ENCODE measurements at regions not wholly inside any gene's neighbourhood (a gene's known extent, or its start where the extent isn't known, plus 50 kb on each side); places are given as distances from the start of the nearest gene placed in this dataset.

DNA sequence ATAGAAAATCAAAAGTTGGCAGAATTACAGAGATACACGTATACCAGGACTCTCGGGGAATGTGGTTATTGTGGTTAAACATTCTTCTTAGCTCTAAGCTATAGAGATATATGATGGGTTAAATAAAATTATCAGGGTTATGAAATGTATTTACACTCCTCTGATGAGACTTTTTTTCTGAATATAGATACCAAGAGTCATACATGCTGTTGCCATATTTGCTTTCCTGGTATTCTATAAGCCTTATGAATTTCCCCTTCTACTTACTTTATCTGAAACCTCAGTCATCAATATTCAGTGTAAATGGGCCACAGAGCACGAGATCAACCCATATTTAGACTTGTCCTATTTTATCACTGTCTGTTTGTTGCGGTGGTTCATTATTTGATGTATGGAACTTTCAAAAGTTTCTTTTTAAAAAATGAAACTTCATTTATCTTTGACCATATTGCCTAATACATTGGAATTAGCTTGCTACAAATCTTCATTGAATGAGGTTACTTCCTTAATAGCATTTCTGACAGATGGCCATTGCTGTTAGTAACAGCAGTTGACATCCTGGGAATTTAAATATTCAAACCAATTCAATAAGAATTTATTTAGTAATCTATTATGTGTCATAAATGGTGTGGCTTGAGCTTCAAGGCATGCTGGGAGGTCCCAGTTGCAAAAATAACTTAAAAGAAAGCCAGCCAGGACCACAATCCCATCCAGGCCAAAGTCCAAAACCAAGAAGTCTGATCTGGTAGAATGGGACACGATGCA is 393.5 kb downstream of the PCNX1 start:
- Histone ChIP-seq H3K27me3 (ENCODE audit: insufficient read depth, low read depth) (no peaks in the 10 kb centered on the region), H3K4me2 (no peak overlapping the region), H2AFZ (no peak overlapping the region), H3K79me2 (ENCODE audit: low read depth) (no peaks in the 10 kb centered on the region), H3K36me3 (ENCODE audit: low read depth) (peaks cover 4% of the 10 kb centered on the region; the same call in 1 of the 2 replicates), H3K4me3 (no peak overlapping the region), H3K27ac (no peak overlapping the region), H3K9me2 (ENCODE audit: insufficient read depth) (no peaks in the 10 kb centered on the region), H3F3A (ENCODE audit: insufficient read depth, low read depth) (no peaks in the 10 kb centered on the region), H3K9me3 (ENCODE audit: insufficient read depth, low read depth) (peaks cover 20% of the 10 kb centered on the region), H4K20me1 (ENCODE audit: insufficient read depth) (no peaks in the 10 kb centered on the region), H3K4me1 (replicated peaks; ENCODE audit: insufficient read depth) (no peaks in the 10 kb centered on the region)
- intact Hi-C loops (cut with micrococcal nuclease; ENCODE audit: unreplicated experiment) = no loop called here
- DNase-seq = no peak
- ChIA-PET POLR2A (ENCODE audit: unreplicated experiment) (no interaction called here), CTCF (no interaction called here)
- no peak for TF ChIP-seq EZH2 (IDR thresholded peaks at IDR 0.05; ENCODE audit: low read depth)
- no TSS peak for BruUV-seq (replicated peaks)

GRCh38 chr14:71301611-71302010 is 394.4 kb downstream of the PCNX1 start:
- Histone ChIP-seq H3K4me2 (no peak overlapping the region), H4K20me1 (ENCODE audit: insufficient read depth) (no peaks in the 10 kb centered on the region), H3K27ac (no peak overlapping the region), H2AFZ (no peak overlapping the region), H3F3A (ENCODE audit: insufficient read depth, low read depth) (no peaks in the 10 kb centered on the region), H3K9me3 (ENCODE audit: insufficient read depth, low read depth) (peaks cover 27% of the 10 kb centered on the region), H3K4me3 (no peak overlapping the region), H3K79me2 (ENCODE audit: low read depth) (no peaks in the 10 kb centered on the region), H3K4me1 (replicated peaks; ENCODE audit: insufficient read depth) (no peaks in the 10 kb centered on the region), H3K9me2 (ENCODE audit: insufficient read depth) (no peaks in the 10 kb centered on the region), H3K36me3 (ENCODE audit: low read depth) (peaks cover 5% of the 10 kb centered on the region; the same call in 1 of the 2 replicates), H3K27me3 (ENCODE audit: insufficient read depth, low read depth) (no peaks in the 10 kb centered on the region)
- POLR2A ChIA-PET (ENCODE audit: unreplicated experiment) = no interaction called here
- no peak for DNase-seq
- TF ChIP-seq CTCF (conservative IDR thresholded peaks at IDR 0.05) = no peak
- no peak for TF ChIP-seq EZH2 (IDR thresholded peaks at IDR 0.05; ENCODE audit: low read depth)
- CTCF ChIA-PET = no interaction called here
- intact Hi-C loops (cut with micrococcal nuclease; ENCODE audit: unreplicated experiment) = no loop called here
- no TSS peak for BruUV-seq (replicated peaks)

- Histone ChIP-seq H3K4me1 (replicated peaks; ENCODE audit: insufficient read depth) (no peaks in the 10 kb centered on the region), H3K4me2 (no peak overlapping the region), H3K79me2 (ENCODE audit: low read depth) (no peaks in the 10 kb centered on the region), H3K27ac (no peak overlapping the region), H2AFZ (no peak overlapping the region), H3K4me3 (no peak overlapping the region), H3K36me3 (ENCODE audit: low read depth) (peaks cover 10% of the 10 kb centered on the region), H3K9me2 (ENCODE audit: insufficient read depth) (no peaks in the 10 kb centered on the region), H3K27me3 (ENCODE audit: insufficient read depth, low read depth) (no peaks in the 10 kb centered on the region), H3K9me3 (ENCODE audit: insufficient read depth, low read depth) (peaks cover 40% of the 10 kb centered on the region), H3F3A (ENCODE audit: insufficient read depth, low read depth) (no peaks in the 10 kb centered on the region), H4K20me1 (ENCODE audit: insufficient read depth) (no peaks in the 10 kb centered on the region)
- TF ChIP-seq EZH2 (IDR thresholded peaks at IDR 0.05; ENCODE audit: low read depth) = no peak
- no peak for TF ChIP-seq CTCF (conservative IDR thresholded peaks at IDR 0.05)
- ChIA-PET CTCF (no interaction called here), POLR2A (ENCODE audit: unreplicated experiment) (no interaction called here)
- intact Hi-C loops (cut with micrococcal nuclease; ENCODE audit: unreplicated experiment) = no loop called here
- no peak for DNase-seq
- no TSS peak for BruUV-seq (replicated peaks)
Measured at GRCh38 chr14:71304690-71305089, 397.4 kb downstream of the PCNX1 start.

GRCh38 chr14:71308671-71309070 is 401.4 kb downstream of the PCNX1 start:
- peaks cover 46% of the 10 kb centered on the region for H3K9me3 ChIP-seq (ENCODE audit: insufficient read depth, low read depth)
- no peak overlapping the region for H3K4me3 ChIP-seq
- H3K27ac ChIP-seq = no peak overlapping the region
- H3K4me1 ChIP-seq (replicated peaks; ENCODE audit: insufficient read depth) = no peaks in the 10 kb centered on the region
- no peak overlapping the region for H2AFZ ChIP-seq
- intact Hi-C loops (cut with micrococcal nuclease; ENCODE audit: unreplicated experiment) = no loop called here
- H3K79me2 ChIP-seq (ENCODE audit: low read depth) = no peaks in the 10 kb centered on the region
- POLR2A ChIA-PET (ENCODE audit: unreplicated experiment) = no interaction called here
- H3K4me2 ChIP-seq = no peak overlapping the region
- no TSS peak for BruUV-seq (replicated peaks)
- no peaks in the 10 kb centered on the region for H3F3A ChIP-seq (ENCODE audit: insufficient read depth, low read depth)
- no peaks in the 10 kb centered on the region for H4K20me1 ChIP-seq (ENCODE audit: insufficient read depth)
- CTCF ChIA-PET = no interaction called here
- H3K27me3 ChIP-seq (ENCODE audit: insufficient read depth, low read depth) = no peaks in the 10 kb centered on the region
- TF ChIP-seq CTCF (conservative IDR thresholded peaks at IDR 0.05) (no peak), EZH2 (IDR thresholded peaks at IDR 0.05; ENCODE audit: low read depth) (no peak)
- H3K36me3 ChIP-seq (ENCODE audit: low read depth) = peaks cover 10% of the 10 kb centered on the region
- no peak for DNase-seq
- no peaks in the 10 kb centered on the region for H3K9me2 ChIP-seq (ENCODE audit: insufficient read depth)

Data from PC-9 (cell line).